PC-3 (cell line): ENCODE measurements at regions not wholly inside any gene's neighbourhood (a gene's known extent, or its start where the extent isn't known, plus 50 kb on each side); places are given as distances from the start of the nearest gene placed in this dataset.

Experiments used
- ATAC-seq: fragments of 200-7000 bp; cut with Tn5 transposase; 2 replicates; pipeline ENCODE4 v1.9.1; 2020; ENCODE audit warnings: mild to moderate bottlenecking, moderate library complexity
- BruUV-seq: library from RNA; stranded (reverse); fragments of 400-500 nt; replicated peaks from 2 replicates; lab custom pipeline; 2021; lab: Mats Ljungman, UMichigan
- CTCF ChIA-PET: fragments of 300-600 bp; sonication (Branson Sonifier 250); formaldehyde crosslinking; loops from one replicate; lab custom pipeline; 2022; ENCODE audit warnings: antibody characterized with exemption; lab: Charles Lee
- POLR2A ChIA-PET: fragments of 300-600 bp; sonication (Branson Sonifier 250); formaldehyde crosslinking; loops from one replicate; lab custom pipeline; 2022; ENCODE audit warnings: antibody characterized with exemption; ENCODE audit not compliant: unreplicated experiment; lab: Charles Lee
- DNase-seq: peaks from one replicate; pipeline ENCODE4 v3.0.0-alpha.2; 2015
- H2AFZ ChIP-seq: fragments of 300-600 bp; sonication (generic); 2 replicates; pipeline ENCODE4 v1.6.0; 2016; ENCODE audit warnings: antibody characterized with exemption, low read length
- H3F3A ChIP-seq: fragments of 300-600 bp; sonication (generic); one replicate; pipeline ENCODE4 v1.6.0; 2017; ENCODE audit warnings: antibody characterized with exemption, low read length, control low read depth, mild to moderate bottlenecking; ENCODE audit not compliant: unreplicated experiment
- H3K27ac ChIP-seq: fragments of 300-600 bp; sonication (generic); 2 replicates; pipeline ENCODE4 v1.5.1; 2016; ENCODE audit warnings: mild to moderate bottlenecking, low read length
- H3K27me3 ChIP-seq: fragments of 300-600 bp; sonication (generic); 2 replicates; pipeline ENCODE4 v1.6.1; 2016; ENCODE audit warnings: low read length, mixed read lengths
- H3K36me3 ChIP-seq: fragments of 300-600 bp; sonication (generic); 2 replicates; pipeline ENCODE4 v1.6.1; 2016; ENCODE audit warnings: low read depth, mixed run types, low read length, mixed read lengths
- H3K4me1 ChIP-seq: fragments of 300-600 bp; sonication (generic); 2 replicates; pipeline ENCODE4 v1.5.1; 2016; ENCODE audit warnings: low read length; ENCODE audit not compliant: insufficient read depth
- H3K4me2 ChIP-seq: fragments of 300-600 bp; sonication (generic); 2 replicates; pipeline ENCODE4 v1.6.0; 2016; ENCODE audit warnings: low read length
- H3K4me3 ChIP-seq: fragments of 300-600 bp; sonication (generic); 2 replicates; pipeline ENCODE4 v1.5.1; 2016; ENCODE audit warnings: mild to moderate bottlenecking, low read length, mixed read lengths
- H3K79me2 ChIP-seq: fragments of 300-600 bp; sonication (generic); 2 replicates; pipeline ENCODE4 v1.6.1; 2017; ENCODE audit warnings: low read length, mixed read lengths
- H3K9ac ChIP-seq: fragments of 300-600 bp; sonication (generic); 2 replicates; pipeline ENCODE4 v1.6.0; 2016; ENCODE audit warnings: mild to moderate bottlenecking, low read length
- H3K9me2 ChIP-seq: fragments of 300-600 bp; sonication (generic); replicated peaks from 2 replicates; pipeline ENCODE4 v1.6.1; 2016; ENCODE audit warnings: mixed run types, low read length, mixed read lengths
- H3K9me3 ChIP-seq: fragments of 300-600 bp; sonication (generic); 2 replicates; pipeline ENCODE4 v1.6.1; 2016; ENCODE audit warnings: low read length, mixed read lengths
- H4K20me1 ChIP-seq: fragments of 300-600 bp; sonication (generic); 2 replicates; pipeline ENCODE4 v1.6.1; 2016; ENCODE audit warnings: low read length, mixed read lengths
- CTCF ChIP-seq: fragments of 300-600 bp; sonication (generic); conservative IDR thresholded peaks from 2 replicates; pipeline ENCODE4 v1.5.1; 2017; ENCODE audit warnings: antibody characterized with exemption, low read depth, mild to moderate bottlenecking, low read length
- EZH2 ChIP-seq: fragments of 300-600 bp; sonication (generic); IDR thresholded peaks from one replicate; pipeline ENCODE4 v1.6.1; 2017; ENCODE audit warnings: antibody characterized with exemption, mild to moderate bottlenecking, low read length; ENCODE audit not compliant: unreplicated experiment
- EZH2phosphoT487 ChIP-seq: fragments of 300-600 bp; sonication (generic); IDR thresholded peaks from 2 replicates; pipeline ENCODE4 v1.6.1; 2018; ENCODE audit warnings: mild to moderate bottlenecking, antibody characterized with exemption, low read length, borderline replicate concordance
- intact Hi-C: fragments of 100-400 bp; cut with micrococcal nuclease; formaldehyde crosslinking; loops from 2 replicates; pipeline ENCODE4 v1.9.0; 2023

DNA sequence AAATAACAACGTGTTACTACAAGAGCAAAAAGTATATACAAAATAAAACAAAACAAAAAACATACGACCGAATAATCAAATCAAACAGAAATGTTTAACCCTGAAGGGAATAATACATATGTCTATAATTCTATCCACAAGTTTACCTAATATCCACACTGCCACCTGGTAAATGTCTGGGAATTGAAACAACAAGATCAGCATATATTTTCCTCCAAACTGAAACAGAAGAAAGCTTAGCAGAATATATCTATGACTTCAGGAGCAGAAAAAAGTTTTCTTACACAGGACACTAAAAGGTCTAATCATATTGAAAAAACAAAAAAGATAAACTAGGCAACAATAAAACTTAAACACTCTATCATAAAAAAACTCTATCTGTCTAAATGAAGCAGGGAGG is 404.0 kb downstream of the CDH11 start:
- no peaks in the 10 kb centered on the region for H3K4me1 ChIP-seq
- no peaks in the 10 kb centered on the region for H3K9me2 ChIP-seq
- CTCF ChIA-PET, result no interaction called here
- no peak overlapping the region for H3K4me3 ChIP-seq
- H4K20me1 ChIP-seq, result no peaks in the 10 kb centered on the region
- no peaks in the 10 kb centered on the region for H3K79me2 ChIP-seq
- H3F3A ChIP-seq, result no peaks in the 10 kb centered on the region
- no peak overlapping the region for H3K4me2 ChIP-seq
- intact Hi-C loops, result no loop called here
- ATAC-seq, result no peak
- TF ChIP-seq EZH2 (no peak), EZH2phosphoT487 (no peak), CTCF (no peak)
- no peaks in the 10 kb centered on the region for H3K36me3 ChIP-seq
- no peak overlapping the region for H2AFZ ChIP-seq
- no peak for DNase-seq
- H3K27me3 ChIP-seq, result peaks cover 56% of the 10 kb centered on the region
- POLR2A ChIA-PET, result no interaction called here
- no peak overlapping the region for H3K27ac ChIP-seq
- H3K9me3 ChIP-seq, result no peaks in the 10 kb centered on the region
- BruUV-seq, result no TSS peak
- H3K9ac ChIP-seq, result no peak overlapping the region

- POLR2A ChIA-PET, result no interaction called here
- BruUV-seq, result no TSS peak
These were observed 406.2 kb downstream of the CDH11 start for GRCh38 chr16:64715624-64716023.

GRCh38 chr16:64712026-64712425 is 409.8 kb downstream of the CDH11 start:
- Histone ChIP-seq H3K27ac (no peak overlapping the region), H2AFZ (no peak overlapping the region), H3K36me3 (no peaks in the 10 kb centered on the region), H3F3A (no peaks in the 10 kb centered on the region), H3K9me2 (no peaks in the 10 kb centered on the region), H4K20me1 (no peaks in the 10 kb centered on the region), H3K9ac (no peak overlapping the region), H3K9me3 (no peaks in the 10 kb centered on the region), H3K79me2 (no peaks in the 10 kb centered on the region), H3K27me3 (peaks cover 28% of the 10 kb centered on the region), H3K4me1 (no peaks in the 10 kb centered on the region), H3K4me2 (no peak overlapping the region), H3K4me3 (no peak overlapping the region)
- DNase-seq (no peak), ATAC-seq (no peak)
- no peak for TF ChIP-seq CTCF
- no peak for TF ChIP-seq EZH2phosphoT487
- TF ChIP-seq EZH2, result no peak
- CTCF ChIA-PET, result no interaction called here
- POLR2A ChIA-PET, result no interaction called here
- intact Hi-C loops, result no loop called here
- no TSS peak for BruUV-seq

More at GRCh38 chr16:64715624-64716023, 406.2 kb downstream of the CDH11 start:
- CTCF ChIA-PET, result no interaction called here
- DNase-seq (no peak), ATAC-seq (no peak)
- Histone ChIP-seq H3K4me2 (no peak overlapping the region), H3K9me2 (no peaks in the 10 kb centered on the region), H3F3A (no peaks in the 10 kb centered on the region), H3K4me1 (no peaks in the 10 kb centered on the region), H4K20me1 (no peaks in the 10 kb centered on the region), H2AFZ (no peak overlapping the region), H3K4me3 (no peak overlapping the region), H3K79me2 (no peaks in the 10 kb centered on the region), H3K36me3 (no peaks in the 10 kb centered on the region), H3K9ac (no peak overlapping the region), H3K27ac (no peak overlapping the region), H3K27me3 (peaks cover 41% of the 10 kb centered on the region), H3K9me3 (no peaks in the 10 kb centered on the region)
- intact Hi-C loops, result no loop called here
- no peak for TF ChIP-seq EZH2phosphoT487
- no peak for TF ChIP-seq CTCF
- TF ChIP-seq EZH2, result no peak
